ENCODE measurements at regions not wholly inside any gene's neighbourhood (a gene's known extent, or its start where the extent isn't known, plus 50 kb on each side); places are given as distances from the start of the nearest gene placed in this dataset.
"Not testable (repeated sequence)": the region's sequence is repeated elsewhere in the genome, so short reads cannot be mapped to it uniquely, and the experiment has no call there.

- no peak for TF ChIP-seq CTCF (IDR thresholded peaks at IDR 0.05; ENCODE audit: low read depth, low read length, missing control alignments)
- no peak for DNase-seq (ENCODE audit: low read depth)
- no peak overlapping the region for H3K4me3 ChIP-seq (ENCODE audit: low read depth, low read length)
These were observed 523.4 kb upstream of the FANCL start for GRCh38 chr2:58764338-58765104.

GRCh38 chr2:58762176-58762781, 521.2 kb upstream of the FANCL start:
- DNase-seq (ENCODE audit: low read depth): peak; percentile 12
- H3K4me3 ChIP-seq (ENCODE audit: low read depth, low read length): no peak overlapping the region
- peak; percentile 68 for TF ChIP-seq CTCF (IDR thresholded peaks at IDR 0.05; ENCODE audit: low read depth, low read length, missing control alignments)

GRCh38 chr2:58757971-58758370, 516.8 kb upstream of the FANCL start:
- H3K4me3 ChIP-seq (ENCODE audit: low read depth, low read length): no peak overlapping the region
- no peak for TF ChIP-seq CTCF (IDR thresholded peaks at IDR 0.05; ENCODE audit: low read depth, low read length, missing control alignments)
- DNase-seq (ENCODE audit: low read depth): no peak

- no peak for DNase-seq (ENCODE audit: low read depth)
- H3K4me3 ChIP-seq (ENCODE audit: low read depth, low read length): no peak overlapping the region
- no peak for TF ChIP-seq CTCF (IDR thresholded peaks at IDR 0.05; ENCODE audit: low read depth, low read length, missing control alignments)
These were observed 515.2 kb upstream of the FANCL start for GRCh38 chr2:58756336-58756735.

GRCh38 chr2:58752507-58752906, 511.4 kb upstream of the FANCL start:
- DNase-seq (ENCODE audit: low read depth); H3K4me3 ChIP-seq (ENCODE audit: low read depth, low read length): not testable (repeated sequence)

GRCh38 chr2:58751676-58752075, 510.6 kb upstream of the FANCL start:
- H3K4me3 ChIP-seq (ENCODE audit: low read depth, low read length); DNase-seq (ENCODE audit: low read depth): not testable (repeated sequence)

GRCh38 chr2:58749041-58749440, 507.9 kb upstream of the FANCL start:
- DNase-seq (ENCODE audit: low read depth): no peak
- no peak for TF ChIP-seq CTCF (IDR thresholded peaks at IDR 0.05; ENCODE audit: low read depth, low read length, missing control alignments)
- H3K4me3 ChIP-seq (ENCODE audit: low read depth, low read length): no peak overlapping the region

GRCh38 chr2:58745334-58745733, 504.2 kb upstream of the FANCL start:
- not testable (repeated sequence) for DNase-seq (ENCODE audit: low read depth); H3K4me3 ChIP-seq (ENCODE audit: low read depth, low read length)
